ENCODE measurements at regions not wholly inside any gene's neighbourhood (a gene's known extent, or its start where the extent isn't known, plus 50 kb on each side); places are given as distances from the start of the nearest gene placed in this dataset.
"Not testable (repeated sequence)": the region's sequence is repeated elsewhere in the genome, so short reads cannot be mapped to it uniquely, and the experiment has no call there.

- no peak for DNase-seq
Observed at GRCh38 chrX:35406386-35406785, 391.8 kb upstream of the MAGEB16 start.

GRCh38 chrX:35416782-35417181 lies 381.4 kb upstream of the MAGEB16 start:
- DNase-seq, result no peak

- no peak for DNase-seq
Observed at GRCh38 chrX:35432056-35432455, 366.1 kb upstream of the MAGEB16 start.

GRCh38 chrX:35439034-35439660 lies 359.0 kb upstream of the MAGEB16 start:
- no peak for DNase-seq

- DNase-seq, result no peak
Observed at GRCh38 chrX:35439692-35440091, 358.4 kb upstream of the MAGEB16 start.

- no peak for DNase-seq
Observed at GRCh38 chrX:35442421-35442820, 355.7 kb upstream of the MAGEB16 start.

GRCh38 chrX:35443091-35443582 lies 355.0 kb upstream of the MAGEB16 start:
- DNase-seq, result not testable (repeated sequence)

- no peak for DNase-seq
Observed at GRCh38 chrX:35444671-35445355, 353.3 kb upstream of the MAGEB16 start.

GRCh38 chrX:35445912-35446311 lies 352.2 kb upstream of the MAGEB16 start:
- no peak for DNase-seq

- no peak for DNase-seq
Observed at GRCh38 chrX:35456891-35457290, 341.3 kb upstream of the MAGEB16 start.

- no peak for DNase-seq
Observed at GRCh38 chrX:35458142-35458541, 340.0 kb upstream of the MAGEB16 start.

GRCh38 chrX:35461164-35461563 lies 337.0 kb upstream of the MAGEB16 start:
- DNase-seq, result no peak

- not testable (repeated sequence) for DNase-seq
Observed at GRCh38 chrX:35496671-35497070, 301.5 kb upstream of the MAGEB16 start.

GRCh38 chrX:35497453-35497852 lies 300.7 kb upstream of the MAGEB16 start:
- not testable (repeated sequence) for DNase-seq

- DNase-seq, result no peak
Observed at GRCh38 chrX:35499071-35499862, 298.9 kb upstream of the MAGEB16 start.

- DNase-seq, result no peak
Observed at GRCh38 chrX:35507701-35508100, 290.4 kb upstream of the MAGEB16 start.

GRCh38 chrX:35548003-35548402 lies 250.1 kb upstream of the MAGEB16 start:
- DNase-seq, result not testable (repeated sequence)

- no peak for DNase-seq
Observed at GRCh38 chrX:35557916-35558315, 240.2 kb upstream of the MAGEB16 start.

GRCh38 chrX:35561985-35562384 lies 236.2 kb upstream of the MAGEB16 start:
- DNase-seq, result no peak

- no peak for DNase-seq
Observed at GRCh38 chrX:35562395-35562794, 235.7 kb upstream of the MAGEB16 start.

GRCh38 chrX:35590210-35590609 lies 207.9 kb upstream of the MAGEB16 start:
- no peak for DNase-seq

- DNase-seq, result not testable (repeated sequence)
Observed at GRCh38 chrX:35611562-35611961, 186.6 kb upstream of the MAGEB16 start.

- no peak for DNase-seq
Observed at GRCh38 chrX:35617836-35618235, 180.3 kb upstream of the MAGEB16 start.

All from C1 segment of cervical spinal cord (tissue), 14 donors.